Stimulated activated effector memory CD8-positive, alpha-beta T cell treated with anti-CD3 and anti-CD28 coated beads, Interleukin-12 subunit alpha, Interleukin-12 subunit beta, amount 100 ng/mL, for 72 hours (primary cell): ENCODE measurements at regions not wholly inside any gene's neighbourhood (a gene's known extent, or its start where the extent isn't known, plus 50 kb on each side); places are given as distances from the start of the nearest gene placed in this dataset.
A peak's percentile ranks its signal among the peaks of the same experiment; 100 is the strongest.
"Not testable (repeated sequence)": the region's sequence is repeated elsewhere in the genome, so short reads cannot be mapped to it uniquely, and the experiment has no call there.

ENCODE experiments used
- ATAC-seq: fragments of 150-1000 bp; cut with Tn5 transposase; 2 replicates; pipeline ENCODE4 v1.10.0; 2021
- DNase-seq, 2 donors: peaks; one replicate each; pipeline ENCODE4 v3.0.0; 2021 to 2022; ENCODE audit warnings: low spot score in 2 of 2
- H3K27ac Mint-ChIP-seq: one replicate; pipeline ENCODE4 v1.8.0; 2022; ENCODE audit warnings: mild to moderate bottlenecking, mixed read lengths
- H3K36me3 Mint-ChIP-seq: one replicate; pipeline ENCODE4 v1.8.0; 2022; ENCODE audit warnings: mild to moderate bottlenecking, mixed read lengths
- H3K4me1 Mint-ChIP-seq: one replicate; pipeline ENCODE4 v1.8.0; 2022; ENCODE audit warnings: mixed read lengths
- H3K4me3 Mint-ChIP-seq: one replicate; pipeline ENCODE4 v1.8.0; 2022; ENCODE audit warnings: mild to moderate bottlenecking, mixed read lengths
- H3K9me3 Mint-ChIP-seq: one replicate; pipeline ENCODE4 v1.8.0; 2022; ENCODE audit warnings: mixed read lengths

- no peaks in the 10 kb centered on the region for H3K36me3 Mint-ChIP-seq
- H3K27ac Mint-ChIP-seq = no peak overlapping the region
- no peaks in the 10 kb centered on the region for H3K9me3 Mint-ChIP-seq
- no peaks in the 10 kb centered on the region for H3K4me1 Mint-ChIP-seq
- H3K4me3 Mint-ChIP-seq = no peak overlapping the region
- ATAC-seq (no peak), DNase-seq (no peak)
Measured at GRCh38 chr5:152456815-152457443, 51.9 kb upstream of the NMUR2 start.

GRCh38 chr5:152462021-152462721 lies 57.1 kb upstream of the NMUR2 start:
- no peak overlapping the region for H3K27ac Mint-ChIP-seq
- no peak for DNase-seq
- no peaks in the 10 kb centered on the region for H3K9me3 Mint-ChIP-seq
- no peak overlapping the region for H3K4me3 Mint-ChIP-seq
- no peaks in the 10 kb centered on the region for H3K4me1 Mint-ChIP-seq
- H3K36me3 Mint-ChIP-seq = no peaks in the 10 kb centered on the region
- no peak for ATAC-seq

- DNase-seq (no peak), ATAC-seq (no peak)
- no peaks in the 10 kb centered on the region for H3K9me3 Mint-ChIP-seq
- H3K36me3 Mint-ChIP-seq = no peaks in the 10 kb centered on the region
- no peaks in the 10 kb centered on the region for H3K4me1 Mint-ChIP-seq
- no peak overlapping the region for H3K4me3 Mint-ChIP-seq
- no peak overlapping the region for H3K27ac Mint-ChIP-seq
Measured at GRCh38 chr5:152464048-152464447, 59.0 kb upstream of the NMUR2 start.

- peaks cover under 1% of the 10 kb centered on the region for H3K4me1 Mint-ChIP-seq
- H3K27ac Mint-ChIP-seq = no peak overlapping the region
- no peak for DNase-seq
Measured at GRCh38 chr5:152465140-152465539, 60.1 kb upstream of the NMUR2 start.

GRCh38 chr5:152466085-152466745 lies 61.1 kb upstream of the NMUR2 start:
- H3K27ac Mint-ChIP-seq = no peak overlapping the region
- DNase-seq (no peak), ATAC-seq (peak; percentile 11)
- H3K4me1 Mint-ChIP-seq = peaks cover 8% of the 10 kb centered on the region
- no peak overlapping the region for H3K4me3 Mint-ChIP-seq
- no peaks in the 10 kb centered on the region for H3K36me3 Mint-ChIP-seq
- H3K9me3 Mint-ChIP-seq = no peaks in the 10 kb centered on the region

More at GRCh38 chr5:152465140-152465539, 60.1 kb upstream of the NMUR2 start:
- ATAC-seq = no peak
- H3K9me3 Mint-ChIP-seq = no peaks in the 10 kb centered on the region
- H3K4me3 Mint-ChIP-seq = no peak overlapping the region
- no peaks in the 10 kb centered on the region for H3K36me3 Mint-ChIP-seq

GRCh38 chr5:152470167-152470566 lies 65.1 kb upstream of the NMUR2 start:
- no peaks in the 10 kb centered on the region for H3K9me3 Mint-ChIP-seq
- no peak overlapping the region for H3K4me3 Mint-ChIP-seq
- H3K36me3 Mint-ChIP-seq = no peaks in the 10 kb centered on the region
- no peak for DNase-seq
- peaks cover 12% of the 10 kb centered on the region for H3K4me1 Mint-ChIP-seq
- peak; percentile 61 for ATAC-seq
- no peak overlapping the region for H3K27ac Mint-ChIP-seq

- no peak for ATAC-seq
- Mint-ChIP-seq H3K9me3 (no peaks in the 10 kb centered on the region), H3K4me3 (no peak overlapping the region), H3K4me1 (peaks cover 12% of the 10 kb centered on the region), H3K27ac (no peak overlapping the region), H3K36me3 (no peaks in the 10 kb centered on the region)
- no peak for DNase-seq
Measured at GRCh38 chr5:152472083-152472482, 67.0 kb upstream of the NMUR2 start.

- ATAC-seq (no peak), DNase-seq (no peak)
- no peak overlapping the region for H3K27ac Mint-ChIP-seq
- H3K36me3 Mint-ChIP-seq = no peaks in the 10 kb centered on the region
- H3K4me1 Mint-ChIP-seq = peaks cover 12% of the 10 kb centered on the region
- H3K9me3 Mint-ChIP-seq = no peaks in the 10 kb centered on the region
- no peak overlapping the region for H3K4me3 Mint-ChIP-seq
Measured at GRCh38 chr5:152474961-152475360, 69.9 kb upstream of the NMUR2 start.

GRCh38 chr5:152477536-152477935 lies 72.5 kb upstream of the NMUR2 start:
- no peak for DNase-seq
- no peaks in the 10 kb centered on the region for H3K4me1 Mint-ChIP-seq
- H3K27ac Mint-ChIP-seq = no peak overlapping the region
- H3K4me3 Mint-ChIP-seq = no peak overlapping the region
- no peaks in the 10 kb centered on the region for H3K36me3 Mint-ChIP-seq
- ATAC-seq = no peak
- H3K9me3 Mint-ChIP-seq = no peaks in the 10 kb centered on the region

- ATAC-seq, H3K27ac Mint-ChIP-seq, H3K36me3 Mint-ChIP-seq, DNase-seq, H3K4me3 Mint-ChIP-seq, H3K9me3 Mint-ChIP-seq, H3K4me1 Mint-ChIP-seq: not testable (repeated sequence)
Measured at GRCh38 chr5:152479866-152480265, 74.8 kb upstream of the NMUR2 start.

GRCh38 chr5:152480677-152481076 lies 75.6 kb upstream of the NMUR2 start:
- not testable (repeated sequence) for H3K4me3 Mint-ChIP-seq, H3K4me1 Mint-ChIP-seq, H3K36me3 Mint-ChIP-seq, H3K27ac Mint-ChIP-seq, H3K9me3 Mint-ChIP-seq
- DNase-seq (peak in 1 of 2 donors; percentile 57), ATAC-seq (peak; percentile 98)

GRCh38 chr5:152487130-152487529 lies 82.1 kb upstream of the NMUR2 start:
- Mint-ChIP-seq H3K36me3 (no peaks in the 10 kb centered on the region), H3K9me3 (no peaks in the 10 kb centered on the region)

GRCh38 chr5:152488869-152489268 lies 83.8 kb upstream of the NMUR2 start:
- H3K4me1 Mint-ChIP-seq = no peaks in the 10 kb centered on the region
- ATAC-seq (no peak), DNase-seq (no peak)
- no peak overlapping the region for H3K27ac Mint-ChIP-seq
- H3K9me3 Mint-ChIP-seq = no peaks in the 10 kb centered on the region
- H3K36me3 Mint-ChIP-seq = no peaks in the 10 kb centered on the region
- no peak overlapping the region for H3K4me3 Mint-ChIP-seq

More at GRCh38 chr5:152487130-152487529, 82.1 kb upstream of the NMUR2 start:
- DNase-seq = no peak
- Mint-ChIP-seq H3K4me1 (no peaks in the 10 kb centered on the region), H3K4me3 (no peak overlapping the region), H3K27ac (no peak overlapping the region)
- no peak for ATAC-seq

GRCh38 chr5:152499814-152500535 lies 94.9 kb upstream of the NMUR2 start:
- no peaks in the 10 kb centered on the region for H3K9me3 Mint-ChIP-seq
- H3K4me1 Mint-ChIP-seq = no peaks in the 10 kb centered on the region
- no peak overlapping the region for H3K4me3 Mint-ChIP-seq
- H3K27ac Mint-ChIP-seq = no peak overlapping the region
- DNase-seq = no peak
- H3K36me3 Mint-ChIP-seq = no peaks in the 10 kb centered on the region
- ATAC-seq = no peak

- no peak overlapping the region for H3K4me3 Mint-ChIP-seq
- no peaks in the 10 kb centered on the region for H3K9me3 Mint-ChIP-seq
- no peaks in the 10 kb centered on the region for H3K4me1 Mint-ChIP-seq
- H3K27ac Mint-ChIP-seq = no peak overlapping the region
- ATAC-seq (no peak), DNase-seq (no peak)
- no peaks in the 10 kb centered on the region for H3K36me3 Mint-ChIP-seq
Measured at GRCh38 chr5:152501294-152501693, 96.2 kb upstream of the NMUR2 start.
